GM23338 (cell line): ENCODE measurements at regions not wholly inside any gene's neighbourhood (a gene's known extent, or its start where the extent isn't known, plus 50 kb on each side); places are given as distances from the start of the nearest gene placed in this dataset.

ENCODE experiments used
- ATAC-seq: fragments of 200-7000 bp; cut with Tn5 transposase; 3 replicates; pipeline ENCODE4 v1.9.1; 2020
- DNase-seq: peaks from one replicate; pipeline ENCODE4 v3.0.0-alpha.2; 2015; ENCODE audit warnings: low spot score
- H2AFZ ChIP-seq: fragments of 200-600 bp; sonication (generic); 2 replicates; pipeline ENCODE4 v1.8.0; 2016; ENCODE audit warnings: antibody characterized with exemption, mild to moderate bottlenecking, moderate library complexity
- H3F3A ChIP-seq: fragments of 200-600 bp; sonication (generic); replicated peaks from 2 replicates; pipeline ENCODE4 v1.8.0; 2017; ENCODE audit warnings: antibody characterized with exemption, mixed run types, low read depth
- H3K27ac ChIP-seq: fragments of 200-600 bp; sonication (generic); 2 replicates; pipeline ENCODE4 v1.6.1; 2016; ENCODE audit warnings: low read depth
- H3K27me3 ChIP-seq: fragments of 200-600 bp; sonication (generic); 2 replicates; pipeline ENCODE4 v1.8.0; 2016; ENCODE audit warnings: mild to moderate bottlenecking, mixed run types, moderate library complexity; ENCODE audit not compliant: insufficient read depth
- H3K36me3 ChIP-seq: fragments of 200-600 bp; sonication (generic); 2 replicates; pipeline ENCODE4 v1.8.0; 2016; ENCODE audit warnings: mild to moderate bottlenecking; ENCODE audit not compliant: insufficient read depth
- H3K4me1 ChIP-seq: fragments of 200-600 bp; sonication (generic); 2 replicates; pipeline ENCODE4 v1.8.0; 2016; ENCODE audit warnings: mild to moderate bottlenecking, moderate library complexity; ENCODE audit not compliant: insufficient read depth
- H3K4me2 ChIP-seq: fragments of 200-600 bp; sonication (generic); 2 replicates; pipeline ENCODE4 v1.7.1; 2017; ENCODE audit warnings: mixed run types
- H3K4me3 ChIP-seq: fragments of 200-600 bp; sonication (generic); 2 replicates; pipeline ENCODE4 v1.6.1; 2016; ENCODE audit warnings: mixed run types
- H3K79me2 ChIP-seq: fragments of 200-600 bp; sonication (generic); replicated peaks from 2 replicates; pipeline ENCODE4 v1.8.0; 2017; ENCODE audit warnings: mild to moderate bottlenecking; ENCODE audit not compliant: insufficient read depth
- H3K9me2 ChIP-seq: fragments of 200-600 bp; sonication (generic); 2 replicates; pipeline ENCODE4 v1.8.0; 2017; ENCODE audit not compliant: insufficient read depth
- H4K20me1 ChIP-seq: fragments of 200-600 bp; sonication (generic); replicated peaks from 2 replicates; pipeline ENCODE4 v1.8.0; 2017; ENCODE audit warnings: mild to moderate bottlenecking; ENCODE audit not compliant: insufficient read depth
- H3K27ac Mint-ChIP-seq: 2 replicates; pipeline ENCODE4 v1.8.0; 2020; ENCODE audit warnings: inconsistent platforms, mild to moderate bottlenecking, moderate library complexity, mixed read lengths
- H3K27me3 Mint-ChIP-seq: 3 replicates; pipeline ENCODE4 v1.8.0; 2022; ENCODE audit warnings: low read depth, mild to moderate bottlenecking, moderate library complexity, mixed read lengths, inconsistent platforms; ENCODE audit not compliant: insufficient read depth, poor library complexity
- H3K36me3 Mint-ChIP-seq: 3 replicates; pipeline ENCODE4 v1.8.0; 2021; ENCODE audit warnings: low read depth, mild to moderate bottlenecking, inconsistent platforms, moderate library complexity, mixed read lengths
- H3K4me1 Mint-ChIP-seq: 3 replicates; pipeline ENCODE4 v1.8.0; 2020; ENCODE audit warnings: mild to moderate bottlenecking, inconsistent platforms, mixed read lengths
- H3K4me3 Mint-ChIP-seq: 3 replicates; pipeline ENCODE4 v1.8.0; 2021; ENCODE audit warnings: moderate library complexity, mild to moderate bottlenecking, inconsistent platforms, mixed read lengths
- H3K9me3 Mint-ChIP-seq: 3 replicates; pipeline ENCODE4 v1.8.0; 2020; ENCODE audit warnings: moderate library complexity, mild to moderate bottlenecking, inconsistent platforms, mixed read lengths
- CREB1 ChIP-seq: fragments of 250-450 bp; sonication (Bioruptor Pico); IDR thresholded peaks from 2 replicates; pipeline ENCODE4 v1.5.0; 2020; ENCODE audit warnings: low read depth, mild to moderate bottlenecking, moderate library complexity
- CTCF ChIP-seq, 2 experiments: fragments of 200-600 bp in 1 of 2; sonication (generic) in 1 of 2; conservative IDR thresholded peaks; 2 replicates each; pipeline versions ENCODE4 v1.5.1 to v1.6.1; 2016 to 2017; ENCODE audit warnings: antibody characterized with exemption in 2 of 2, low read depth in 2 of 2, mild to moderate bottlenecking in 2 of 2, moderate library complexity in 1 of 2
- ETS1 ChIP-seq: IDR thresholded peaks from 2 replicates; pipeline ENCODE4 v1.6.1; 2016; ENCODE audit warnings: antibody characterized with exemption
- EZH2 ChIP-seq: fragments of 200-600 bp; sonication (generic); IDR thresholded peaks from one replicate; pipeline ENCODE4 v1.8.0; 2017; ENCODE audit warnings: antibody characterized with exemption, mild to moderate bottlenecking, low read depth; ENCODE audit not compliant: unreplicated experiment
- EZH2phosphoT487 ChIP-seq: fragments of 200-600 bp; sonication (generic); IDR thresholded peaks from one replicate; pipeline ENCODE4 v1.8.1; 2018; ENCODE audit warnings: antibody characterized with exemption; ENCODE audit not compliant: unreplicated experiment
- JUNB ChIP-seq: IDR thresholded peaks from one replicate; pipeline ENCODE4 v1.6.1; 2016; ENCODE audit warnings: antibody characterized with exemption; ENCODE audit not compliant: unreplicated experiment
- NANOG ChIP-seq: IDR thresholded peaks from 2 replicates; pipeline ENCODE4 v1.6.1; 2016; ENCODE audit warnings: antibody characterized with exemption, borderline replicate concordance
- POLR2AphosphoS5 ChIP-seq: IDR thresholded peaks from 2 replicates; pipeline ENCODE4 v1.6.1; 2016; ENCODE audit warnings: antibody characterized with exemption, low read depth
- REST ChIP-seq: IDR thresholded peaks from one replicate; pipeline ENCODE4 v1.6.1; 2018; ENCODE audit warnings: antibody characterized with exemption; ENCODE audit not compliant: unreplicated experiment
- STAT1 ChIP-seq: IDR thresholded peaks from one replicate; pipeline ENCODE4 v1.6.1; 2016; ENCODE audit warnings: antibody characterized with exemption; ENCODE audit not compliant: unreplicated experiment
- ZNF114 ChIP-seq: fragments of 250-450 bp; sonication (Bioruptor Pico); IDR thresholded peaks from 2 replicates; pipeline ENCODE4 v1.5.0; 2020; ENCODE audit warnings: mild to moderate bottlenecking, moderate library complexity
- ZNF331 ChIP-seq: fragments of 250-450 bp; sonication (Bioruptor Pico); IDR thresholded peaks from 2 replicates; pipeline ENCODE4 v1.5.0; 2020; ENCODE audit warnings: low read depth, mild to moderate bottlenecking, moderate library complexity
- ZNF462 ChIP-seq: fragments of 250-450 bp; sonication (Bioruptor Pico); IDR thresholded peaks from 2 replicates; pipeline ENCODE4 v1.5.0; 2020; ENCODE audit warnings: mild to moderate bottlenecking, moderate library complexity

- Histone ChIP-seq H3K36me3 (no peaks in the 10 kb centered on the region), H2AFZ (no peak overlapping the region), H3K4me3 (no peak overlapping the region), H3K4me2 (no peak overlapping the region), H3K9me2 (no peaks in the 10 kb centered on the region), H3K27ac (no peak overlapping the region), H4K20me1 (no peaks in the 10 kb centered on the region), H3F3A (no peaks in the 10 kb centered on the region), H3K27me3 (no peaks in the 10 kb centered on the region; the same call in 1 of the 2 replicates), H3K79me2 (no peaks in the 10 kb centered on the region), H3K4me1 (no peaks in the 10 kb centered on the region)
- Mint-ChIP-seq H3K4me1 (no peaks in the 10 kb centered on the region), H3K9me3 (no peaks in the 10 kb centered on the region), H3K36me3 (no peaks in the 10 kb centered on the region), H3K4me3 (no peak overlapping the region), H3K27ac (no peak overlapping the region), H3K27me3 (peaks cover 2% of the 10 kb centered on the region)
- DNase-seq, result no peak
- TF ChIP-seq NANOG (no peak), EZH2phosphoT487 (no peak), ETS1 (no peak), EZH2 (no peak), POLR2AphosphoS5 (no peak), JUNB (no peak), ZNF462 (CRISPR knock-in tag) (no peak), REST (no peak), CTCF (conservative IDR thresholded peaks at IDR 0.05; ENCODE audit: low read depth in 2 of 2) (no peak), STAT1 (no peak), ZNF114 (CRISPR knock-in tag) (no peak), CREB1 (no peak), ZNF331 (CRISPR knock-in tag) (no peak)
- ATAC-seq, result no peak
Measured at GRCh38 chr22:23473901-23474300, 106.2 kb downstream of the IGLL1 start.
